Endothelial cell (in vitro differentiated cells): ENCODE measurements at regions not wholly inside any gene's neighbourhood (a gene's known extent, or its start where the extent isn't known, plus 50 kb on each side); places are given as distances from the start of the nearest gene placed in this dataset.
"Not testable (repeated sequence)": the region's sequence is repeated elsewhere in the genome, so short reads cannot be mapped to it uniquely, and the experiment has no call there.

Experiments used
- DNase-seq: peaks from one replicate; pipeline ENCODE4 v3.0.0; 2021; ENCODE audit warnings: low spot score
- H3K27ac Mint-ChIP-seq: one replicate; pipeline ENCODE4 v1.8.0; 2021; ENCODE audit warnings: mixed read lengths, inconsistent platforms; ENCODE audit not compliant: unreplicated experiment
- H3K27me3 Mint-ChIP-seq: one replicate; pipeline ENCODE4 v1.8.0; 2021; ENCODE audit warnings: mild to moderate bottlenecking, moderate library complexity, mixed read lengths, inconsistent platforms; ENCODE audit not compliant: unreplicated experiment
- H3K36me3 Mint-ChIP-seq: one replicate; pipeline ENCODE4 v1.8.0; 2021; ENCODE audit warnings: mild to moderate bottlenecking, low read depth, mixed read lengths, inconsistent platforms; ENCODE audit not compliant: unreplicated experiment
- H3K4me1 Mint-ChIP-seq: one replicate; pipeline ENCODE4 v1.8.0; 2021; ENCODE audit warnings: mild to moderate bottlenecking, mixed read lengths, inconsistent platforms; ENCODE audit not compliant: unreplicated experiment
- H3K4me3 Mint-ChIP-seq: one replicate; pipeline ENCODE4 v1.8.0; 2021; ENCODE audit warnings: mild to moderate bottlenecking, mixed read lengths, inconsistent platforms; ENCODE audit not compliant: unreplicated experiment
- H3K9me3 Mint-ChIP-seq: one replicate; pipeline ENCODE4 v1.8.0; 2021; ENCODE audit warnings: mixed read lengths, inconsistent platforms; ENCODE audit not compliant: unreplicated experiment
- CTCF ChIP-seq: fragments of 200-600 bp; sonication (generic); IDR thresholded peaks from one replicate; pipeline ENCODE4 v1.5.0; 2021; ENCODE audit warnings: antibody characterized with exemption; ENCODE audit not compliant: unreplicated experiment

- Mint-ChIP-seq H3K36me3 (no peaks in the 10 kb centered on the region), H3K4me3 (no peak overlapping the region), H3K27me3 (peaks cover 3% of the 10 kb centered on the region), H3K4me1 (no peaks in the 10 kb centered on the region), H3K9me3 (no peaks in the 10 kb centered on the region), H3K27ac (no peak overlapping the region)
- no peak for DNase-seq
- TF ChIP-seq CTCF = no peak
Observed at GRCh38 chr2:242015108-242016065, 145.9 kb downstream of the RTP5 start.

GRCh38 chr2:242017086-242017485 lies 147.6 kb downstream of the RTP5 start:
- Mint-ChIP-seq H3K27me3 (peaks cover 3% of the 10 kb centered on the region), H3K27ac (no peak overlapping the region), H3K36me3 (no peaks in the 10 kb centered on the region), H3K9me3 (no peaks in the 10 kb centered on the region), H3K4me1 (no peaks in the 10 kb centered on the region), H3K4me3 (no peak overlapping the region)
- no peak for TF ChIP-seq CTCF
- no peak for DNase-seq

GRCh38 chr2:242018416-242018815 lies 148.9 kb downstream of the RTP5 start:
- not testable (repeated sequence) for H3K27ac Mint-ChIP-seq, DNase-seq, H3K4me1 Mint-ChIP-seq, H3K9me3 Mint-ChIP-seq, H3K4me3 Mint-ChIP-seq, H3K36me3 Mint-ChIP-seq, H3K27me3 Mint-ChIP-seq

GRCh38 chr2:242019344-242019743 lies 149.8 kb downstream of the RTP5 start:
- no peak overlapping the region for H3K27ac Mint-ChIP-seq
- H3K27me3 Mint-ChIP-seq = peaks cover 8% of the 10 kb centered on the region

More at GRCh38 chr2:242019344-242019743, 149.8 kb downstream of the RTP5 start:
- H3K4me1 Mint-ChIP-seq = no peaks in the 10 kb centered on the region
- no peaks in the 10 kb centered on the region for H3K9me3 Mint-ChIP-seq
- H3K36me3 Mint-ChIP-seq = peaks cover 5% of the 10 kb centered on the region
- no peak for DNase-seq
- no peak for TF ChIP-seq CTCF
- no peak overlapping the region for H3K4me3 Mint-ChIP-seq
